GM18505 (cell line): ENCODE measurements at regions not wholly inside any gene's neighbourhood (a gene's known extent, or its start where the extent isn't known, plus 50 kb on each side); places are given as distances from the start of the nearest gene placed in this dataset.
"Not testable (repeated sequence)": the region's sequence is repeated elsewhere in the genome, so short reads cannot be mapped to it uniquely, and the experiment has no call there.

Experiments used
- ATAC-seq: cut with Tn5 transposase; IDR thresholded peaks from one replicate; pipeline ENCODE4 v1.9.1; 2021; ENCODE audit not compliant: unreplicated experiment
- POLR2A ChIP-seq: IDR thresholded peaks from 4 replicates; pipeline ENCODE4 v1.6.1; 2011; ENCODE audit warnings: borderline replicate concordance; ENCODE audit not compliant: insufficient read depth, insufficient read length; ENCODE audit errors: extremely low read depth

GRCh38 chr18:70405052-70405451 lies 116.2 kb downstream of the SOCS6 start:
- TF ChIP-seq POLR2A = no peak
- ATAC-seq = no peak

GRCh38 chr18:70400476-70400875 lies 111.6 kb downstream of the SOCS6 start:
- no peak for TF ChIP-seq POLR2A
- ATAC-seq = no peak

- ATAC-seq = no peak
- TF ChIP-seq POLR2A = no peak
These were observed 109.2 kb downstream of the SOCS6 start for GRCh38 chr18:70398076-70398475.

- ATAC-seq = no peak
These were observed 108.5 kb downstream of the SOCS6 start for GRCh38 chr18:70397259-70397925.

GRCh38 chr18:70395771-70396170 lies 106.9 kb downstream of the SOCS6 start:
- not testable (repeated sequence) for ATAC-seq

More at GRCh38 chr18:70397259-70397925, 108.5 kb downstream of the SOCS6 start:
- no peak for TF ChIP-seq POLR2A

- TF ChIP-seq POLR2A = no peak
- no peak for ATAC-seq
These were observed 105.8 kb downstream of the SOCS6 start for GRCh38 chr18:70394672-70395071.

- no peak for ATAC-seq
- no peak for TF ChIP-seq POLR2A
These were observed 101.7 kb downstream of the SOCS6 start for GRCh38 chr18:70390371-70391090.

GRCh38 chr18:70389036-70389435 lies 100.2 kb downstream of the SOCS6 start:
- not testable (repeated sequence) for ATAC-seq

- no peak for ATAC-seq
- no peak for TF ChIP-seq POLR2A
These were observed 98.2 kb downstream of the SOCS6 start for GRCh38 chr18:70387027-70387426.

- ATAC-seq = no peak
- no peak for TF ChIP-seq POLR2A
These were observed 97.7 kb downstream of the SOCS6 start for GRCh38 chr18:70386582-70386981.

- ATAC-seq = no peak
- no peak for TF ChIP-seq POLR2A
These were observed 96.6 kb downstream of the SOCS6 start for GRCh38 chr18:70385474-70385873.

- ATAC-seq = no peak
These were observed 95.4 kb downstream of the SOCS6 start for GRCh38 chr18:70384181-70384790.

GRCh38 chr18:70382992-70383717 lies 94.3 kb downstream of the SOCS6 start:
- TF ChIP-seq POLR2A = no peak
- no peak for ATAC-seq

More at GRCh38 chr18:70384181-70384790, 95.4 kb downstream of the SOCS6 start:
- no peak for TF ChIP-seq POLR2A
